HepG2 (cell line): ENCODE measurements at regions not wholly inside any gene's neighbourhood (a gene's known extent, or its start where the extent isn't known, plus 50 kb on each side); places are given as distances from the start of the nearest gene placed in this dataset.

ENCODE experiments used
- CHCHD3 ChIP-seq: sonication (generic); formaldehyde crosslinking; IDR thresholded peaks from 2 replicates; pipeline ENCODE4 v1.8.0; 2022; ENCODE audit warnings: mild to moderate bottlenecking, missing genetic modification reagents, moderate library complexity
- MED13 ChIP-seq: sonication (generic); formaldehyde crosslinking; IDR thresholded peaks from 2 replicates; pipeline ENCODE4 v1.5.0; 2020; ENCODE audit warnings: missing genetic modification reagents
- ONECUT2 ChIP-seq: sonication (generic); formaldehyde crosslinking; IDR thresholded peaks from 2 replicates; pipeline ENCODE4 v1.4.0; 2020; ENCODE audit warnings: missing genetic modification reagents
- RAD21 ChIP-seq: fragments of 450-650 bp; formaldehyde crosslinking; IDR thresholded peaks from 2 replicates; pipeline ENCODE4 v1.5.0; 2020; ENCODE audit warnings: mild to moderate bottlenecking
- U2AF2 ChIP-seq: fragments of 200-400 bp; formaldehyde crosslinking; IDR thresholded peaks from 2 replicates; pipeline ENCODE4 v1.6.1; 2017; ENCODE audit warnings: low read depth, mild to moderate bottlenecking, low read length
- ZGPAT ChIP-seq: IDR thresholded peaks from 2 replicates; pipeline ENCODE4 v1.6.1; 2016; ENCODE audit warnings: mild to moderate bottlenecking
- ZNF326 ChIP-seq: sonication (generic); formaldehyde crosslinking; IDR thresholded peaks from 2 replicates; pipeline ENCODE4 v1.4.0; 2020; ENCODE audit warnings: missing genetic modification reagents, borderline replicate concordance
- ZNF501 ChIP-seq: sonication (generic); formaldehyde crosslinking; IDR thresholded peaks from 2 replicates; pipeline ENCODE4 v1.5.1; 2020; ENCODE audit warnings: mild to moderate bottlenecking, moderate library complexity, missing genetic modification reagents
- TF ChIP-seq, protein P1 (sequence below), 2 experiments: sonication (generic) in 1 of 2; formaldehyde crosslinking in 1 of 2; IDR thresholded peaks; 2 replicates each; pipeline versions ENCODE4 v1.4.0 to v1.6.1; 2016 to 2020; ENCODE audit warnings: borderline replicate concordance in 1 of 2, low read depth in 1 of 2, mild to moderate bottlenecking in 1 of 2, missing genetic modification reagents in 1 of 2
- TF ChIP-seq, protein P2 (sequence below): sonication (generic); formaldehyde crosslinking; IDR thresholded peaks from 2 replicates; pipeline ENCODE4 v1.4.0; 2020; ENCODE audit warnings: missing genetic modification reagents
- TF ChIP-seq, protein P3 (sequence below): sonication (generic); formaldehyde crosslinking; IDR thresholded peaks from 2 replicates; pipeline ENCODE4 v1.4.0; 2020; ENCODE audit warnings: mild to moderate bottlenecking, missing genetic modification reagents, borderline replicate concordance
- TF ChIP-seq, protein P4 (sequence below): sonication (generic); formaldehyde crosslinking; IDR thresholded peaks from 2 replicates; pipeline ENCODE4 v1.5.1; 2020; ENCODE audit warnings: mild to moderate bottlenecking, missing genetic modification reagents, borderline replicate concordance

DNA sequence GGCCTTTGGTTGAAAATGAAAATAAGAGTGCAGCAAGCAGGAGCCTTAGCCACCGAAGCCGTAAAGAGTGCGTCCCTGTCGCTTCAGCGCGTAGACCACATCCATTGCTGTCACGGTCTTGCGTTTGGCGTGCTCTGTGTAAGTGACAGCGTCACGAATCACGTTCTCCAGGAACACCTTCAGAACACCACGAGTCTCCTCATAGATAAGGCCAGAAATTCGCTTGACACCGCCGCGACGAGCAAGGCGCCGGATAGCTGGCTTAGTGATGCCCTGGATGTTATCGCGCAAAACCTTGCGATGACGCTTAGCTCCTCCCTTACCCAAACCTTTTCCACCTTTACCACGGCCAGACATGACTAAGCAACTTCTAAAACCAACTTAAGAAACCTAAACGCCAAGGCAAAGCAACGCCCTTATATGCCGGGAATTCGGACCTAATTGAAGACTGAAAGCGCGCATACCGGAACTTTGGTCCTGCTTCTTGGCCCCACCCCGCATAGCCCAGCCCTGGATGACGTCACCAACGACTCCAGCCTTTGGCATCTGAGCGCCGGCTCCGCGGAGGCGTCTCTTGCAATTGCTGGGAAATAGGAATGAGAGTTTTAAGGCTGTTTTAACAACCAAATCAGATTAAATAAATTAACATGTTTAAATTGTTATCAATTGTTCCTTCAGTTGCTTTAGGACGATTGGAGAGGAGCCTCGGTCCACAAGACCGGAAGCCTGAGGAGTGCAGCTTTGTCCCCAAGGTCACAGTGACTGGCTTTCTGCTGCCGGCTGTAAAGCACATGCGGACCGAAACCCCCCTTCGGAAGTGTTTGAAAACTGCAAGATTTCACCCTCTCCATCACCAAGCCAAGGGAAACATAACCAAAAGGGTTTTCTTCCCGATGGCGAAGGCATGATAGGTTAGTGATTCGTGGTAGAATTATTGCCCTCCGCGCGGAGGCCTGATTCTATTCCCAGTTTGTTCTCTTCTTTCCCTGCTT is 79.6 kb upstream of the BTN3A2 start (continued):
- TF ChIP-seq, protein P1, sequence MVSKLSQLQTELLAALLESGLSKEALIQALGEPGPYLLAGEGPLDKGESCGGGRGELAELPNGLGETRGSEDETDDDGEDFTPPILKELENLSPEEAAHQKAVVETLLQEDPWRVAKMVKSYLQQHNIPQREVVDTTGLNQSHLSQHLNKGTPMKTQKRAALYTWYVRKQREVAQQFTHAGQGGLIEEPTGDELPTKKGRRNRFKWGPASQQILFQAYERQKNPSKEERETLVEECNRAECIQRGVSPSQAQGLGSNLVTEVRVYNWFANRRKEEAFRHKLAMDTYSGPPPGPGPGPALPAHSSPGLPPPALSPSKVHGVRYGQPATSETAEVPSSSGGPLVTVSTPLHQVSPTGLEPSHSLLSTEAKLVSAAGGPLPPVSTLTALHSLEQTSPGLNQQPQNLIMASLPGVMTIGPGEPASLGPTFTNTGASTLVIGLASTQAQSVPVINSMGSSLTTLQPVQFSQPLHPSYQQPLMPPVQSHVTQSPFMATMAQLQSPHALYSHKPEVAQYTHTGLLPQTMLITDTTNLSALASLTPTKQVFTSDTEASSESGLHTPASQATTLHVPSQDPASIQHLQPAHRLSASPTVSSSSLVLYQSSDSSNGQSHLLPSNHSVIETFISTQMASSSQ (IDR thresholded peaks at IDR 0.05; ENCODE audit: low read depth): 0 out of 2 replicates have a peak, but pooled peaks have one; percentile 17
- TF ChIP-seq, protein P1 (CRISPR knock-in tag; IDR thresholded peaks at IDR 0.05; ENCODE audit: borderline replicate concordance): peak; percentile 67; the same call in 1 of the 2 replicates
- TF ChIP-seq, protein P2, sequence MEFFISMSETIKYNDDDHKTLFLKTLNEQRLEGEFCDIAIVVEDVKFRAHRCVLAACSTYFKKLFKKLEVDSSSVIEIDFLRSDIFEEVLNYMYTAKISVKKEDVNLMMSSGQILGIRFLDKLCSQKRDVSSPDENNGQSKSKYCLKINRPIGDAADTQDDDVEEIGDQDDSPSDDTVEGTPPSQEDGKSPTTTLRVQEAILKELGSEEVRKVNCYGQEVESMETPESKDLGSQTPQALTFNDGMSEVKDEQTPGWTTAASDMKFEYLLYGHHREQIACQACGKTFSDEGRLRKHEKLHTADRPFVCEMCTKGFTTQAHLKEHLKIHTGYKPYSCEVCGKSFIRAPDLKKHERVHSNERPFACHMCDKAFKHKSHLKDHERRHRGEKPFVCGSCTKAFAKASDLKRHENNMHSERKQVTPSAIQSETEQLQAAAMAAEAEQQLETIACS (CRISPR knock-in tag): peak; percentile 52; the same call in 1 of the 2 replicates
- peak; percentile 89 for TF ChIP-seq ZNF501
- TF ChIP-seq U2AF2: no peak
- 0 out of 2 replicates have a peak, but pooled peaks have one; percentile 19 for TF ChIP-seq RAD21 (CRISPR knock-in tag)
- TF ChIP-seq, protein P3, sequence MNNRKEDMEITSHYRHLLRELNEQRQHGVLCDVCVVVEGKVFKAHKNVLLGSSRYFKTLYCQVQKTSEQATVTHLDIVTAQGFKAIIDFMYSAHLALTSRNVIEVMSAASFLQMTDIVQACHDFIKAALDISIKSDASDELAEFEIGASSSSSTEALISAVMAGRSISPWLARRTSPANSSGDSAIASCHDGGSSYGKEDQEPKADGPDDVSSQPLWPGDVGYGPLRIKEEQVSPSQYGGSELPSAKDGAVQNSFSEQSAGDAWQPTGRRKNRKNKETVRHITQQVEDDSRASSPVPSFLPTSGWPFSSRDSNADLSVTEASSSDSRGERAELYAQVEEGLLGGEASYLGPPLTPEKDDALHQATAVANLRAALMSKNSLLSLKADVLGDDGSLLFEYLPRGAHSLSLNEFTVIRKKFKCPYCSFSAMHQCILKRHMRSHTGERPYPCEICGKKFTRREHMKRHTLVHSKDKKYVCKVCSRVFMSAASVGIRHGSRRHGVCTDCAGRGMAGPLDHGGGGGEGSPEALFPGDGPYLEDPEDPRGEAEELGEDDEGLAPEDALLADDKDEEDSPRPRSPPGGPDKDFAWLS: no peak
- TF ChIP-seq CHCHD3 (CRISPR knock-in tag): no peak
- TF ChIP-seq, protein P4, sequence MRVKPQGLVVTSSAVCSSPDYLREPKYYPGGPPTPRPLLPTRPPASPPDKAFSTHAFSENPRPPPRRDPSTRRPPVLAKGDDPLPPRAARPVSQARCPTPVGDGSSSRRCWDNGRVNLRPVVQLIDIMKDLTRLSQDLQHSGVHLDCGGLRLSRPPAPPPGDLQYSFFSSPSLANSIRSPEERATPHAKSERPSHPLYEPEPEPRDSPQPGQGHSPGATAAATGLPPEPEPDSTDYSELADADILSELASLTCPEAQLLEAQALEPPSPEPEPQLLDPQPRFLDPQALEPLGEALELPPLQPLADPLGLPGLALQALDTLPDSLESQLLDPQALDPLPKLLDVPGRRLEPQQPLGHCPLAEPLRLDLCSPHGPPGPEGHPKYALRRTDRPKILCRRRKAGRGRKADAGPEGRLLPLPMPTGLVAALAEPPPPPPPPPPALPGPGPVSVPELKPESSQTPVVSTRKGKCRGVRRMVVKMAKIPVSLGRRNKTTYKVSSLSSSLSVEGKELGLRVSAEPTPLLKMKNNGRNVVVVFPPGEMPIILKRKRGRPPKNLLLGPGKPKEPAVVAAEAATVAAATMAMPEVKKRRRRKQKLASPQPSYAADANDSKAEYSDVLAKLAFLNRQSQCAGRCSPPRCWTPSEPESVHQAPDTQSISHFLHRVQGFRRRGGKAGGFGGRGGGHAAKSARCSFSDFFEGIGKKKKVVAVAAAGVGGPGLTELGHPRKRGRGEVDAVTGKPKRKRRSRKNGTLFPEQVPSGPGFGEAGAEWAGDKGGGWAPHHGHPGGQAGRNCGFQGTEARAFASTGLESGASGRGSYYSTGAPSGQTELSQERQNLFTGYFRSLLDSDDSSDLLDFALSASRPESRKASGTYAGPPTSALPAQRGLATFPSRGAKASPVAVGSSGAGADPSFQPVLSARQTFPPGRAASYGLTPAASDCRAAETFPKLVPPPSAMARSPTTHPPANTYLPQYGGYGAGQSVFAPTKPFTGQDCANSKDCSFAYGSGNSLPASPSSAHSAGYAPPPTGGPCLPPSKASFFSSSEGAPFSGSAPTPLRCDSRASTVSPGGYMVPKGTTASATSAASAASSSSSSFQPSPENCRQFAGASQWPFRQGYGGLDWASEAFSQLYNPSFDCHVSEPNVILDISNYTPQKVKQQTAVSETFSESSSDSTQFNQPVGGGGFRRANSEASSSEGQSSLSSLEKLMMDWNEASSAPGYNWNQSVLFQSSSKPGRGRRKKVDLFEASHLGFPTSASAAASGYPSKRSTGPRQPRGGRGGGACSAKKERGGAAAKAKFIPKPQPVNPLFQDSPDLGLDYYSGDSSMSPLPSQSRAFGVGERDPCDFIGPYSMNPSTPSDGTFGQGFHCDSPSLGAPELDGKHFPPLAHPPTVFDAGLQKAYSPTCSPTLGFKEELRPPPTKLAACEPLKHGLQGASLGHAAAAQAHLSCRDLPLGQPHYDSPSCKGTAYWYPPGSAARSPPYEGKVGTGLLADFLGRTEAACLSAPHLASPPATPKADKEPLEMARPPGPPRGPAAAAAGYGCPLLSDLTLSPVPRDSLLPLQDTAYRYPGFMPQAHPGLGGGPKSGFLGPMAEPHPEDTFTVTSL (CRISPR knock-in tag): 0 out of 2 replicates have a peak, but pooled peaks have one; percentile 68
- TF ChIP-seq ZNF326 (CRISPR knock-in tag): no peak
- TF ChIP-seq ZGPAT (CRISPR knock-in tag): peak; percentile 75
- TF ChIP-seq ONECUT2 (CRISPR knock-in tag): no peak; the same call in 1 of the 2 replicates
- TF ChIP-seq MED13 (CRISPR knock-in tag): peak; percentile 92
